Cardiac muscle cell (in vitro differentiated cells and primary cell): ENCODE measurements at regions not wholly inside any gene's neighbourhood (a gene's known extent, or its start where the extent isn't known, plus 50 kb on each side); places are given as distances from the start of the nearest gene placed in this dataset.

ENCODE experiments used
- DNase-seq, 2 donors: peaks; one replicate each; pipeline versions ENCODE4 v3.0.0 to v3.0.0-alpha.2; 2010 to 2017; ENCODE audit warnings: low read depth in 1 of 2, low spot score in 1 of 2
- H3K27ac ChIP-seq: fragments of 200-600 bp; sonication (generic); 2 replicates; pipeline ENCODE4 v1.5.1; 2016
- H3K27me3 ChIP-seq: fragments of 200-600 bp; sonication (generic); 2 replicates; pipeline ENCODE4 v1.6.0; 2016; ENCODE audit warnings: control low read depth
- H3K36me3 ChIP-seq: fragments of 200-600 bp; sonication (generic); 2 replicates; pipeline ENCODE4 v1.5.1; 2016; ENCODE audit warnings: control low read depth
- H3K4me1 ChIP-seq: fragments of 200-600 bp; sonication (generic); 2 replicates; pipeline ENCODE4 v1.8.1; 2017; ENCODE audit warnings: low read depth, mild to moderate bottlenecking, mixed run types
- H3K4me3 ChIP-seq: fragments of 200-600 bp; sonication (generic); 2 replicates; pipeline ENCODE4 v1.5.1; 2016; ENCODE audit warnings: mild to moderate bottlenecking
- H3K9me3 ChIP-seq: fragments of 200-600 bp; sonication (generic); 2 replicates; pipeline ENCODE4 v1.5.1; 2017; ENCODE audit warnings: low read depth, mild to moderate bottlenecking, control low read depth
- TF ChIP-seq, protein P1 (sequence below): IDR thresholded peaks from 2 replicates; pipeline ENCODE4 v1.5.1; 2012; ENCODE audit warnings: low read depth, mild to moderate bottlenecking, low read length

DNA sequence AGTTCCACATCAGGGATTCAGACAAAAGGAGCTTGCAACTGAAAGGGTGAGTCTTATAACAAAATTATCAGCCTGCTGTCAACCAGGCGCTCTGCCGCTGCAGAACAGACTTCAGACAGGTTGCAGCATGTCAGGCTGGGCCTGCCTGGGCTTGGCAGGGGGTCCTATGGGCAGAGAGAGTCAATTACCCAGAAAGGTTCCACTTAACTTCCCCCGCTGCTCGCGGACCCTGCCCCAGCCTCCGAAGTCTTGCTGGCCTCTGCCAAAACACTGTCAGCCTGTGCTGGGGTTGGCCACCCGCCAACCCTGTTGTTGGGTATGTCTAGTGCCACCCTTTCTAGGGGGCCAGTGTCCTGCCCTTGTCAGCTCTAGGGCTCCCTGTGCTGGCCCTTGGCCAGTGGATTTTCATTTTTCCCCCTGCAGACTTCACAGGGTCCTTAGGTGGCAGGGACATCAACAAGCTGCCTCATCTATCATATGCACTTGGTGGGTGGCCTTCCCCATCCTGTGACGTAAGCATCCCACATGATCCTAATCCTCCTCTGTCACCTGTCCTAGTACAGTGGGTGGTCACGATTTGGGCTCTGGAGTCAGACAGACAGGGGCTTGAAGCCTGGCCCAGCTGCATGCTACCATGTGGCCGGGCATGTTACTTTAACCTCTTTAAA, 166.5 kb upstream of the CADM1 start:
- TF ChIP-seq, protein P1, sequence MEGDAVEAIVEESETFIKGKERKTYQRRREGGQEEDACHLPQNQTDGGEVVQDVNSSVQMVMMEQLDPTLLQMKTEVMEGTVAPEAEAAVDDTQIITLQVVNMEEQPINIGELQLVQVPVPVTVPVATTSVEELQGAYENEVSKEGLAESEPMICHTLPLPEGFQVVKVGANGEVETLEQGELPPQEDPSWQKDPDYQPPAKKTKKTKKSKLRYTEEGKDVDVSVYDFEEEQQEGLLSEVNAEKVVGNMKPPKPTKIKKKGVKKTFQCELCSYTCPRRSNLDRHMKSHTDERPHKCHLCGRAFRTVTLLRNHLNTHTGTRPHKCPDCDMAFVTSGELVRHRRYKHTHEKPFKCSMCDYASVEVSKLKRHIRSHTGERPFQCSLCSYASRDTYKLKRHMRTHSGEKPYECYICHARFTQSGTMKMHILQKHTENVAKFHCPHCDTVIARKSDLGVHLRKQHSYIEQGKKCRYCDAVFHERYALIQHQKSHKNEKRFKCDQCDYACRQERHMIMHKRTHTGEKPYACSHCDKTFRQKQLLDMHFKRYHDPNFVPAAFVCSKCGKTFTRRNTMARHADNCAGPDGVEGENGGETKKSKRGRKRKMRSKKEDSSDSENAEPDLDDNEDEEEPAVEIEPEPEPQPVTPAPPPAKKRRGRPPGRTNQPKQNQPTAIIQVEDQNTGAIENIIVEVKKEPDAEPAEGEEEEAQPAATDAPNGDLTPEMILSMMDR = no peak
- no peak for DNase-seq
- peaks cover 2% of the 10 kb centered on the region for H3K4me1 ChIP-seq
- no peaks in the 10 kb centered on the region for H3K9me3 ChIP-seq
- no peak overlapping the region for H3K4me3 ChIP-seq
- no peaks in the 10 kb centered on the region for H3K27me3 ChIP-seq
- H3K27ac ChIP-seq = no peak overlapping the region
- H3K36me3 ChIP-seq = no peaks in the 10 kb centered on the region

DNA sequence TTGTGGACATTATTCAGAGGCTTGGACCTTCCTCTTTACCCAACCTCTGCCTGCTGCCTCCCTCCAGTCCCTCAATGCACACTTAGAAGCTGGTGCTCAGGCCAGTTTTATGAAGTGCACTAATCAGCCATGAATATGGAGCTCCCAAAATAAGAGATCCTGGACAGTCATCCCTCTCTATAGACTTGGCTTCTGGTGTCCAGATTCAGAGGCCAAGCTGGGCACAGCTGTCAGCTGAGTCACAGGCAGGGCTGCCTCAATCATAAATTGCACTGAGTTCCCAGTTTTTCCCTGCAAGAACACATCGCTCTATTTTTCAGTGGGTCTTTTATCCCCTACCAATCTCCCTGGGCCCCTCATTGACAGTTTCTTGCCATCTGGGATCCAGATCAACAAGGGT, 161.7 kb upstream of the CADM1 start:
- Histone ChIP-seq H3K36me3 (no peaks in the 10 kb centered on the region), H3K4me1 (no peaks in the 10 kb centered on the region), H3K27me3 (peaks cover 13% of the 10 kb centered on the region), H3K4me3 (no peak overlapping the region), H3K27ac (no peak overlapping the region), H3K9me3 (no peaks in the 10 kb centered on the region)
- no peak for DNase-seq
- TF ChIP-seq, protein P1 = no peak

DNA sequence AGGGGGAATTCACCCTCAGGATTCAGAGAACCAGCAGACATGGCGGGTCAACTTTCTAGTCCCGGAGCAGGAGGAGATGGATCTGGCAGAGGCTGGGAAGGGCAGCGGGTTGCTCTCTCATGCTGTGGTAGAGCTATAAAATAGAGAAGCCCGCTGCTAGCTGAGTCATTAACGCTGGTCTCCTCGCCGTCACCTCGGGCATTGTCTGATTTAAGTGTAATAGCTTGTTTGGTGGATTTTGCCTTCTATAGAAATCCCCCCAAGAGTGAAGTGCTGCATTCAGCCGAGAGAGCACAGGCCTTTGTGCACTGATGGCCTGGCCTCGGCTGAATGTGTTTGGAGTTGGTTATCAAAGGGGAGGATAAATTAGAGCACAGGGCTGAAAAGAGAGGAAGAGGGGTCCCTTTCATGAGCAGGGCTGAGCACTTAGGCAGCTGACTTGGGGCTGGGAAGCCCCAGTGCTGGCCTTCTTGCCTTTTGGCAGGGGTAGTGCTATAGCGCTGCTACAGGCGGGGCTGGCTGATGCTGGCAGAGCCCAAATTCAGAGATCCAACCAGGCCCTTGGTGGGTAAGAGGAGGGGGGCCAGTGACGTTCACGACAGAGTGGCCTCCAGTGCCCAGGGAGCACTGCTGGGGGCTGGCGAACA, 161.1 kb upstream of the CADM1 start:
- TF ChIP-seq, protein P1 = no peak
- H3K27ac ChIP-seq = no peak overlapping the region
- H3K36me3 ChIP-seq = no peaks in the 10 kb centered on the region
- no peaks in the 10 kb centered on the region for H3K9me3 ChIP-seq
- DNase-seq = no peak
- H3K4me3 ChIP-seq = no peak overlapping the region
- no peaks in the 10 kb centered on the region for H3K4me1 ChIP-seq
- peaks cover 20% of the 10 kb centered on the region for H3K27me3 ChIP-seq

DNA sequence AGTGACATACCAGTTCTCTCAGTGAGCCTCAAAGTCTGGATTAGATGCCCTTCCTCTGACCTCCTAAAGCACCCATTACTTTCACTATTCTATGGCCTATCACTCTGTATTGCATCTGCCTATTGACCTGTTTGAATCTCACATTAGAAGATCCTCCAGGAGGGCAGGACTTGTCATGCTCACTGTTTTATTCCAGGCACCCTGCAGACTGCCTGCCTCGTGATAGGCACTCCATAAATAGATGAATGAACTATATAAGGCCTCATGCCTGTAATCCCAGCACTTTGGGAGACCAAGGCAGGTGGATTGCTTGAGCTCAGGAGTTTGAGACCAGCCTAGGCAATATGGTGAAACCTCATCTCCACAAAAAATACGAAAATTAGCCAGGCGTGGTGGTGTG, 160.1 kb upstream of the CADM1 start:
- Histone ChIP-seq H3K27ac (no peak overlapping the region), H3K27me3 (peaks cover 29% of the 10 kb centered on the region), H3K4me3 (no peak overlapping the region), H3K9me3 (no peaks in the 10 kb centered on the region), H3K4me1 (peaks cover under 1% of the 10 kb centered on the region), H3K36me3 (no peaks in the 10 kb centered on the region)
- TF ChIP-seq, protein P1 = no peak
- DNase-seq = no peak

DNA sequence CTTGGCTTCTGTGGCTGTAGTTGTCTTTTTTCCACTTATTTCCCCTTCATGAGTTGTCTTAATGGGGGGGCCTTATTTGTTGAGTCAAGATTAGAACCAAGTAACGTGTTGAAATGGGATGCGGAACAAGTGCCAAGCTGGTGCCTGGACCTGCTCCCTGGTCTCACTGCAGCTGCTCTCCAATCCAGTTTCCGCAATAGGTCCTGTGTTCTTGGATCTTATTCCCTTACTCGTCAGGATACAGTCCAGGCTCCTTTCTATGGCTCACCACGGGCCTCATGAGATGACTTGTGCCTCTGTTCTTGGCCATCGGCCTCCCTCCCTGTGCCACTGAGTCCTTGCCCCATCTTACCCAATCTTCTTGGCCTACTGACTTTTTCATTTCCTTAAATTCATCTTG, 159.6 kb upstream of the CADM1 start:
- Histone ChIP-seq H3K9me3 (no peaks in the 10 kb centered on the region), H3K4me3 (no peak overlapping the region), H3K27me3 (peaks cover 34% of the 10 kb centered on the region), H3K36me3 (no peaks in the 10 kb centered on the region), H3K27ac (no peak overlapping the region), H3K4me1 (peaks cover 5% of the 10 kb centered on the region)
- TF ChIP-seq, protein P1 = no peak
- DNase-seq = no peak
